ENCODE measurements at regions not wholly inside any gene's neighbourhood (a gene's known extent, or its start where the extent isn't known, plus 50 kb on each side); places are given as distances from the start of the nearest gene placed in this dataset.

GRCh38 chrX:39206399-39207145 is 405.3 kb downstream of the MID1IP1 start:
- TF ChIP-seq MAX (IDR thresholded peaks at IDR 0.05) (no peak), TAF1 (IDR thresholded peaks at IDR 0.05; ENCODE audit: low read depth) (no peak), RAD21 (IDR thresholded peaks at IDR 0.05; ENCODE audit: low read depth) (no peak), EP300 (IDR thresholded peaks at IDR 0.05; ENCODE audit: borderline replicate concordance) (no peak)
- TF ChIP-seq, protein P1, sequence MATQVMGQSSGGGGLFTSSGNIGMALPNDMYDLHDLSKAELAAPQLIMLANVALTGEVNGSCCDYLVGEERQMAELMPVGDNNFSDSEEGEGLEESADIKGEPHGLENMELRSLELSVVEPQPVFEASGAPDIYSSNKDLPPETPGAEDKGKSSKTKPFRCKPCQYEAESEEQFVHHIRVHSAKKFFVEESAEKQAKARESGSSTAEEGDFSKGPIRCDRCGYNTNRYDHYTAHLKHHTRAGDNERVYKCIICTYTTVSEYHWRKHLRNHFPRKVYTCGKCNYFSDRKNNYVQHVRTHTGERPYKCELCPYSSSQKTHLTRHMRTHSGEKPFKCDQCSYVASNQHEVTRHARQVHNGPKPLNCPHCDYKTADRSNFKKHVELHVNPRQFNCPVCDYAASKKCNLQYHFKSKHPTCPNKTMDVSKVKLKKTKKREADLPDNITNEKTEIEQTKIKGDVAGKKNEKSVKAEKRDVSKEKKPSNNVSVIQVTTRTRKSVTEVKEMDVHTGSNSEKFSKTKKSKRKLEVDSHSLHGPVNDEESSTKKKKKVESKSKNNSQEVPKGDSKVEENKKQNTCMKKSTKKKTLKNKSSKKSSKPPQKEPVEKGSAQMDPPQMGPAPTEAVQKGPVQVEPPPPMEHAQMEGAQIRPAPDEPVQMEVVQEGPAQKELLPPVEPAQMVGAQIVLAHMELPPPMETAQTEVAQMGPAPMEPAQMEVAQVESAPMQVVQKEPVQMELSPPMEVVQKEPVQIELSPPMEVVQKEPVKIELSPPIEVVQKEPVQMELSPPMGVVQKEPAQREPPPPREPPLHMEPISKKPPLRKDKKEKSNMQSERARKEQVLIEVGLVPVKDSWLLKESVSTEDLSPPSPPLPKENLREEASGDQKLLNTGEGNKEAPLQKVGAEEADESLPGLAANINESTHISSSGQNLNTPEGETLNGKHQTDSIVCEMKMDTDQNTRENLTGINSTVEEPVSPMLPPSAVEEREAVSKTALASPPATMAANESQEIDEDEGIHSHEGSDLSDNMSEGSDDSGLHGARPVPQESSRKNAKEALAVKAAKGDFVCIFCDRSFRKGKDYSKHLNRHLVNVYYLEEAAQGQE (IDR thresholded peaks at IDR 0.05; ENCODE audit: low read depth) = no peak

Measured in Ishikawa (cell line).